ENCODE measurements at regions not wholly inside any gene's neighbourhood (a gene's known extent, or its start where the extent isn't known, plus 50 kb on each side); places are given as distances from the start of the nearest gene placed in this dataset.

GRCh38 chr2:14952400-14952963 is 320.0 kb downstream of the LRATD1 start:
- TF ChIP-seq CEBPB (tag; IDR thresholded peaks at IDR 0.05) (no peak), FUS (optimal IDR thresholded peaks at IDR 0.05; ENCODE audit: low read depth, low read length) (no peak), HCFC1 (IDR thresholded peaks at IDR 0.05; ENCODE audit: low read depth, low read length) (no peak), CTCF (IDR thresholded peaks at IDR 0.05 in 2 of 3, conservative IDR thresholded peaks at IDR 0.05 in 1 of 3; ENCODE audit: insufficient read depth in 2 of 3, low read depth in 1 of 3, low read length in 3 of 3) (no peak), ZNF3 (CRISPR knock-in tag; IDR thresholded peaks at IDR 0.05) (no peak), ZNF717 (CRISPR knock-in tag; IDR thresholded peaks at IDR 0.05) (no peak), SP1 (CRISPR knock-in tag; IDR thresholded peaks at IDR 0.05) (no peak), CBX1 (IDR thresholded peaks at IDR 0.05; ENCODE audit: low read depth) (no peak)
- TF ChIP-seq, protein P1, sequence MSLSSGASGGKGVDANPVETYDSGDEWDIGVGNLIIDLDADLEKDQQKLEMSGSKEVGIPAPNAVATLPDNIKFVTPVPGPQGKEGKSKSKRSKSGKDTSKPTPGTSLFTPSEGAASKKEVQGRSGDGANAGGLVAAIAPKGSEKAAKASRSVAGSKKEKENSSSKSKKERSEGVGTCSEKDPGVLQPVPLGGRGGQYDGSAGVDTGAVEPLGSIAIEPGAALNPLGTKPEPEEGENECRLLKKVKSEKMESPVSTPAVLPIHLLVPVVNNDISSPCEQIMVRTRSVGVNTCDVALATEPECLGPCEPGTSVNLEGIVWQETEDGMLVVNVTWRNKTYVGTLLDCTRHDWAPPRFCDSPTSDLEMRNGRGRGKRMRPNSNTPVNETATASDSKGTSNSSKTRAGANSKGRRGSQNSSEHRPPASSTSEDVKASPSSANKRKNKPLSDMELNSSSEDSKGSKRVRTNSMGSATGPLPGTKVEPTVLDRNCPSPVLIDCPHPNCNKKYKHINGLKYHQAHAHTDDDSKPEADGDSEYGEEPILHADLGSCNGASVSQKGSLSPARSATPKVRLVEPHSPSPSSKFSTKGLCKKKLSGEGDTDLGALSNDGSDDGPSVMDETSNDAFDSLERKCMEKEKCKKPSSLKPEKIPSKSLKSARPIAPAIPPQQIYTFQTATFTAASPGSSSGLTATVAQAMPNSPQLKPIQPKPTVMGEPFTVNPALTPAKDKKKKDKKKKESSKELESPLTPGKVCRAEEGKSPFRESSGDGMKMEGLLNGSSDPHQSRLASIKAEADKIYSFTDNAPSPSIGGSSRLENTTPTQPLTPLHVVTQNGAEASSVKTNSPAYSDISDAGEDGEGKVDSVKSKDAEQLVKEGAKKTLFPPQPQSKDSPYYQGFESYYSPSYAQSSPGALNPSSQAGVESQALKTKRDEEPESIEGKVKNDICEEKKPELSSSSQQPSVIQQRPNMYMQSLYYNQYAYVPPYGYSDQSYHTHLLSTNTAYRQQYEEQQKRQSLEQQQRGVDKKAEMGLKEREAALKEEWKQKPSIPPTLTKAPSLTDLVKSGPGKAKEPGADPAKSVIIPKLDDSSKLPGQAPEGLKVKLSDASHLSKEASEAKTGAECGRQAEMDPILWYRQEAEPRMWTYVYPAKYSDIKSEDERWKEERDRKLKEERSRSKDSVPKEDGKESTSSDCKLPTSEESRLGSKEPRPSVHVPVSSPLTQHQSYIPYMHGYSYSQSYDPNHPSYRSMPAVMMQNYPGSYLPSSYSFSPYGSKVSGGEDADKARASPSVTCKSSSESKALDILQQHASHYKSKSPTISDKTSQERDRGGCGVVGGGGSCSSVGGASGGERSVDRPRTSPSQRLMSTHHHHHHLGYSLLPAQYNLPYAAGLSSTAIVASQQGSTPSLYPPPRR (CRISPR knock-in tag; IDR thresholded peaks at IDR 0.05; ENCODE audit: borderline replicate concordance), result no peak

All from K562 (cell line).